ENCODE measurements at regions not wholly inside any gene's neighbourhood (a gene's known extent, or its start where the extent isn't known, plus 50 kb on each side); places are given as distances from the start of the nearest gene placed in this dataset.

DNA sequence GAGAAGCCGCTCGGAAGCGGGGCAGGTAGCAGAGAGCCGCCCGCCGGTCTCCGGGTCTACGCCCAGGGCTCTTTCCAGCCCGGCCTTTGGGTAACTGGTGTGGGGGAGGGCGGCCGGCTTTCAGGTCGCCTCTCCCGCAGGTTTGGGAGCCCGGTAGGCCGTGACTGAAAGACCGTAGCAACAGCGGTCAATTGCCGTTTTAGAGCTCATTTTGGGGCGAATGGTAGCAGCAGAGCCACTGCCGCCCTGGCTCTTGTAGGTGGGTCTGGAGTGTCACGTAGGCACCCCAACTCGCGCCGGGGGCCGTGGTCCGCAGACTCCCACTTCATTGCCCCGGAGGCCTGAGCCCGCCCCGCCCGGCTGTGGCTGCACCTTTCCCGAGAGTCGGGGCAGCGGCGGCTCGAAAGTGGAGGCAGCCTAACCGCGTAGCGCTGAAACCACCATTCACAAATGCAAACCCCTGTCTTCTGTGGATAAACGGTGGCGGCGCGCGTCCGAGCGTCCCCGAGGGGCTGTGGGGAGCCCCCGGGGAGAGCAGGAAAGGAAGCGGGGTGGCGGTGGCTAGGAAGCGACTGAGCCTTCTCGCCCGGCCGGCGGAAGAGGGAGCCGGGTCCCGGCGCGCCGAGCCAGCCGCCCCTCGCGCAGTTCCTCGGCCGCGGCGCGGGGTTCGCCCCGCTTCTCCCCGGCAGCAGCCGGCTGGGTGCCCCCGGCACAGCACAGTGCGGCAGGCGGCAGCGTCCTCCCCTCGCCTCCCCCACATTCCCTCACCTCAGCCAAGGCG, 2185.1 kb upstream of the TENM3 start:
- H3K27ac ChIP-seq (ENCODE audit: low read depth, low read length), result no peak overlapping the region
- no peaks in the 10 kb centered on the region for H4K20me1 ChIP-seq (ENCODE audit: insufficient read depth, low read length)
- H2AFZ ChIP-seq (ENCODE audit: low read depth, low read length), result peak overlapping the region; percentile 94
- H3K27me3 Mint-ChIP-seq (ENCODE audit: low read depth, unreplicated experiment), result peaks cover 31% of the 10 kb centered on the region
- DNase-seq (ENCODE audit: low read depth) (peak; percentile 23), FAIRE-seq (no peak)
- H3K79me2 ChIP-seq (ENCODE audit: insufficient read depth, low read length), result no peaks in the 10 kb centered on the region
- no peaks in the 10 kb centered on the region for H3K36me3 Mint-ChIP-seq (ENCODE audit: low read depth, unreplicated experiment)
- H3K4me1 Mint-ChIP-seq (ENCODE audit: low read depth, unreplicated experiment), result peaks cover 6% of the 10 kb centered on the region
- peaks cover 10% of the 10 kb centered on the region for H3K4me1 ChIP-seq (ENCODE audit: insufficient read depth, low read length)
- no peak overlapping the region for H3K27ac Mint-ChIP-seq (ENCODE audit: unreplicated experiment)
- H3K4me2 ChIP-seq (ENCODE audit: low read length), result peak overlapping the region; percentile 97
- H3K27me3 ChIP-seq (ENCODE audit: insufficient read depth, low read length), result peaks cover 21% of the 10 kb centered on the region
- H3K4me3 Mint-ChIP-seq (ENCODE audit: unreplicated experiment), result peak overlapping the region; percentile 80
- H3K9me3 ChIP-seq (ENCODE audit: insufficient read depth, low read depth, low read length), result no peaks in the 10 kb centered on the region
- H3K9me3 Mint-ChIP-seq (ENCODE audit: unreplicated experiment), result no peaks in the 10 kb centered on the region
- peak overlapping the region; percentile 61 for H3K9ac ChIP-seq (ENCODE audit: low read length)
- H3K4me3 ChIP-seq (ENCODE audit: insufficient read depth, low read depth, low read length), result peak overlapping the region; percentile 61
- H3K36me3 ChIP-seq (ENCODE audit: insufficient read depth, low read length), result no peaks in the 10 kb centered on the region
- no peak for TF ChIP-seq EZH2 (IDR thresholded peaks at IDR 0.05; ENCODE audit: insufficient read depth, low read length)
- TF ChIP-seq, protein P1, sequence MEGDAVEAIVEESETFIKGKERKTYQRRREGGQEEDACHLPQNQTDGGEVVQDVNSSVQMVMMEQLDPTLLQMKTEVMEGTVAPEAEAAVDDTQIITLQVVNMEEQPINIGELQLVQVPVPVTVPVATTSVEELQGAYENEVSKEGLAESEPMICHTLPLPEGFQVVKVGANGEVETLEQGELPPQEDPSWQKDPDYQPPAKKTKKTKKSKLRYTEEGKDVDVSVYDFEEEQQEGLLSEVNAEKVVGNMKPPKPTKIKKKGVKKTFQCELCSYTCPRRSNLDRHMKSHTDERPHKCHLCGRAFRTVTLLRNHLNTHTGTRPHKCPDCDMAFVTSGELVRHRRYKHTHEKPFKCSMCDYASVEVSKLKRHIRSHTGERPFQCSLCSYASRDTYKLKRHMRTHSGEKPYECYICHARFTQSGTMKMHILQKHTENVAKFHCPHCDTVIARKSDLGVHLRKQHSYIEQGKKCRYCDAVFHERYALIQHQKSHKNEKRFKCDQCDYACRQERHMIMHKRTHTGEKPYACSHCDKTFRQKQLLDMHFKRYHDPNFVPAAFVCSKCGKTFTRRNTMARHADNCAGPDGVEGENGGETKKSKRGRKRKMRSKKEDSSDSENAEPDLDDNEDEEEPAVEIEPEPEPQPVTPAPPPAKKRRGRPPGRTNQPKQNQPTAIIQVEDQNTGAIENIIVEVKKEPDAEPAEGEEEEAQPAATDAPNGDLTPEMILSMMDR (IDR thresholded peaks at IDR 0.05; ENCODE audit: insufficient read depth, low read depth, low read length), result no peak

DNA sequence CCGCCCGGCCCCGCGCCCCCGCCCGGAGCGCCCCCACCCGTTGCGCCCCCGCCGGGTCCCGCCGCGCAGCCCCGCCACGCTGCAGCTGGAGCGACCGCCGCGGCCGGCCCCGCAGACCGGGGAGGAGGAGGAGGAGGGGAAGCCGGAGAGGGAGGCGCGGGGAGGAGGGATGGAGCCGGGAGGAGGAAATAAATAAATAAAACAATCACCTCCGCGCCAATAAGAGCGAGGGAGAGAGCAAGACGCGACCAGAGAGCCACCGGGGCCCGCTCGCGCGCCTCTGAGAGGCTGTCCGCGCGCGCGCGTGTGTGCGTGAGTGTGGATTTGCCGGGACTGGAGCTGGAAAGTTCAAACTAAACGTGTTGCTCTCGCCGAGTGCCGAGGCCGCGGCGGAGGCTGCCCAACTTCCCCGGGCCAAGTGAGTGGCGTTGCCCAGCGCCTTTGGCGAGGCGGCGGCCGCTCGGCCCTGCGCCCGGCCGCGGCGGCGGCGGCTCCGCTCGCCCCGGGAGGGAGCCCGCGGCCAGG, 2184.4 kb upstream of the TENM3 start:
- peak; percentile 56 for DNase-seq (ENCODE audit: low read depth)
- H2AFZ ChIP-seq (ENCODE audit: low read depth, low read length), result peak overlapping the region; percentile 90
- H3K36me3 ChIP-seq (ENCODE audit: insufficient read depth, low read length), result no peaks in the 10 kb centered on the region
- Mint-ChIP-seq H3K4me1 (ENCODE audit: low read depth, unreplicated experiment) (peaks cover 6% of the 10 kb centered on the region), H3K27me3 (ENCODE audit: low read depth, unreplicated experiment) (peaks cover 31% of the 10 kb centered on the region), H3K9me3 (ENCODE audit: unreplicated experiment) (no peaks in the 10 kb centered on the region), H3K27ac (ENCODE audit: unreplicated experiment) (peak overlapping the region; percentile 47), H3K36me3 (ENCODE audit: low read depth, unreplicated experiment) (no peaks in the 10 kb centered on the region), H3K4me3 (ENCODE audit: unreplicated experiment) (peak overlapping the region; percentile 87)
- peaks cover 21% of the 10 kb centered on the region for H3K27me3 ChIP-seq (ENCODE audit: insufficient read depth, low read length)
- TF ChIP-seq, protein P1 (IDR thresholded peaks at IDR 0.05; ENCODE audit: insufficient read depth, low read depth, low read length), result no peak
- no peak for TF ChIP-seq EZH2 (IDR thresholded peaks at IDR 0.05; ENCODE audit: insufficient read depth, low read length)
- H3K4me3 ChIP-seq (ENCODE audit: insufficient read depth, low read depth, low read length), result peak overlapping the region; percentile 71
- H3K4me1 ChIP-seq (ENCODE audit: insufficient read depth, low read length), result peaks cover 10% of the 10 kb centered on the region
- no peaks in the 10 kb centered on the region for H4K20me1 ChIP-seq (ENCODE audit: insufficient read depth, low read length)
- H3K79me2 ChIP-seq (ENCODE audit: insufficient read depth, low read length), result no peaks in the 10 kb centered on the region
- H3K27ac ChIP-seq (ENCODE audit: low read depth, low read length), result no peak overlapping the region
- peak overlapping the region; percentile 61 for H3K9ac ChIP-seq (ENCODE audit: low read length)
- FAIRE-seq, result no peak
- H3K9me3 ChIP-seq (ENCODE audit: insufficient read depth, low read depth, low read length), result no peaks in the 10 kb centered on the region
- peak overlapping the region; percentile 97 for H3K4me2 ChIP-seq (ENCODE audit: low read length)
